GM18505 (cell line): ENCODE measurements at regions not wholly inside any gene's neighbourhood (a gene's known extent, or its start where the extent isn't known, plus 50 kb on each side); places are given as distances from the start of the nearest gene placed in this dataset.

Source experiments
- ATAC-seq: cut with Tn5 transposase; IDR thresholded peaks from one replicate; pipeline ENCODE4 v1.9.1; 2021; ENCODE audit not compliant: unreplicated experiment
- POLR2A ChIP-seq: IDR thresholded peaks from 4 replicates; pipeline ENCODE4 v1.6.1; 2011; ENCODE audit warnings: borderline replicate concordance; ENCODE audit not compliant: insufficient read depth, insufficient read length; ENCODE audit errors: extremely low read depth

GRCh38 chr3:79869461-79870312 is 101.9 kb upstream of the ROBO1 start:
- no peak for TF ChIP-seq POLR2A
- no peak for ATAC-seq

- ATAC-seq = no peak
- no peak for TF ChIP-seq POLR2A
Observed at GRCh38 chr3:79866162-79866561, 98.4 kb upstream of the ROBO1 start.

DNA sequence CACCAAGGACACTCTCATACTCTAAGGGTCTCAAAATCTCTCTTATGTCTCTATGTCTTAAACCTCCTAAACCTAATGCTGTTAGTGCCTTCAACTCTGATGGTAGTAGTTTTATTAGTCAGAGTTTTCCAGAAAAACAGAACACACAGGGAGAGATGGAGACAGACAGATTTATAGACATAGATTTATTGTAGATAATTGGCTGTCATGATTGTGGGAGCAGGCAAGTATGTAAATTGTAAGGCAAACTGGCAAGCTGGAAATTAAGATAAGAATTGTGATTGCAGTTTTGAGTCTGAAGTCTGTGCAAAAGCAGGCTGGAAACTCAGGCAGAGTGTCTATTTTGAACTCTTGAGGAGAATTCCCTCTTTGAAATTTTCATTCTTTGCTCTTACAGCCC is 96.3 kb upstream of the ROBO1 start:
- no peak for TF ChIP-seq POLR2A
- no peak for ATAC-seq

DNA sequence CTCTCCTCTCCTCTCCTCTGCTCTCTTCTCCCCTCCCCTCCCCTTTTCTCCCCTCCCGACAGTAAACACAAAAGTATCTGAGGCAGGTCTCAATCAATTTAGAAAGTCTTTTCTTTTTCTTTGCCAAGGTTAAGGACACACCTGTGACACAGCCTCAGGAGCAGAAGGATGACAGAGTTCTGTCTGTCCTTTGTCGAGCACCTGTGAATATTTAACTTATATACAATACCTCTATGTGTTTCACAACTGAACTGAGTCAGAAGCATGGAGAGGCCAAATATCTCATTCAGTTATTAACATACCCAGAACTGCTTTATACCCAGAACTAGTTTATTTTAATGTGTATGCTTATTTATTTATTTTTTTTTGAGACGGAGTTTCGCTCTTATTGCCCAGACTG is 81.1 kb upstream of the ROBO1 start:
- TF ChIP-seq POLR2A = no peak
- ATAC-seq = no peak

DNA sequence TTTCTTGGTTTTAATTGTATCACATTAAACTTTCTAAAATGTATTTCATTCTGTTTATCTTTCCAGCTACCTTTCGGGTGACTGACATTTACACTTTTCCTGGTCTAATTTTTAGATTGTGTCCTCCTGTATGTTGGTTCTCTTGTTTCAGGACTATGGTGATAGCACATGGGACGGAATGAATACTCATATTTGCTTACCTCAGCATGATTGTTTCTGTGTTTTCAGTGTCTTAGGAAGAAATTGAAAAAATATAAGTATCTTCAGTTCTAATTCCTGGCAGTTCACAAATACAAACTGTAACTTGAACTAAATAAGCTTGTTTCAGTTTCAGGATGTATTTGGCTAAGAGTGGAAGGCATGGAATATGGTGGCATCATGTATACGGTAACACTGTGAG is 80.1 kb upstream of the ROBO1 start:
- TF ChIP-seq POLR2A = no peak
- ATAC-seq = no peak

GRCh38 chr3:79846148-79846933 is 78.5 kb upstream of the ROBO1 start:
- ATAC-seq = no peak
- TF ChIP-seq POLR2A = no peak

GRCh38 chr3:79845546-79845945 is 77.7 kb upstream of the ROBO1 start:
- no peak for ATAC-seq

GRCh38 chr3:79844176-79844575 is 76.4 kb upstream of the ROBO1 start:
- ATAC-seq = no peak
- TF ChIP-seq POLR2A = no peak

More at GRCh38 chr3:79845546-79845945, 77.7 kb upstream of the ROBO1 start:
- TF ChIP-seq POLR2A = no peak

- no peak for ATAC-seq
- TF ChIP-seq POLR2A = no peak
Observed at GRCh38 chr3:79843180-79843579, 75.4 kb upstream of the ROBO1 start.

- no peak for ATAC-seq
Observed at GRCh38 chr3:79835701-79836100, 67.9 kb upstream of the ROBO1 start.

DNA sequence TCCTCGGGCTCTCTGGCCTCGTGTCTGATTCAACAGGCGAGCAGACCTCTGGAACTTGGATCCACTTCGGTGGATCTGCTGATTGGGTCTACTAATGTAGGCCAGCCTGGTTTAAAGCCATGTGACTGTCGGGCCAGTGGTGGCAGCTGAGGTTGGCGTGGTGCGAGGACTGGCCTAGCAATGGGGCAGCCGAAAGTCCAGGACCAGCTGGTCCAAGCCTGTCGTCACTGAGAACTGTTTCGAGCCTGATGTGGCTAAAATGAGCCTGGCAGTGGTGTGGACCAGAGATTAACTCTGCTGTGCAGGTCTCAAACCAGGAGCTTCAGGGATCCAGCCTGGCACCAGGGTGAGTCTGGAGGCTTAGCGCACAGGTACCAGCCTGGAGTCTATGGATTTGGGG is 56.4 kb upstream of the ROBO1 start:
- no peak for TF ChIP-seq POLR2A
- no peak for ATAC-seq

More at GRCh38 chr3:79835701-79836100, 67.9 kb upstream of the ROBO1 start:
- TF ChIP-seq POLR2A = no peak

DNA sequence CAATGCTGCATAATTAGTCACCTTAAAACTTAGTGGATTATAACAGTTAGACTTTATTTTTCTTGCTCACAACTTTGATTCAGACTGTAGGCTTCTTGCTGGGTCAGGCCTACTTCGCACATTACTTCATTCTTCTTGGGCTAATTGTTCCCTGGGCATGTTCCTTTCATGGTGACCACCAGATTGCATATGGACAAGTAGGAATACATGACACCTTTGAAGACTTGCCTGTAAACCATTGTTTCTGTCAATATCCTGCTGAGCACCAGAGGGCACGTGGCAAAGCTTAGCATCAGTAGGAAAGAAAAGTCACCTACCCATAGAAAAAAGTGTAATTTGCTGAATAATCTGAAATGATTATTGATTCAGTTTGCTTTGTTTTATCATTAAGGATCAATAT is 54.3 kb upstream of the ROBO1 start:
- ATAC-seq = no peak
- no peak for TF ChIP-seq POLR2A

- TF ChIP-seq POLR2A = no peak
- no peak for ATAC-seq
Observed at GRCh38 chr3:79820089-79820488, 52.3 kb upstream of the ROBO1 start.

DNA sequence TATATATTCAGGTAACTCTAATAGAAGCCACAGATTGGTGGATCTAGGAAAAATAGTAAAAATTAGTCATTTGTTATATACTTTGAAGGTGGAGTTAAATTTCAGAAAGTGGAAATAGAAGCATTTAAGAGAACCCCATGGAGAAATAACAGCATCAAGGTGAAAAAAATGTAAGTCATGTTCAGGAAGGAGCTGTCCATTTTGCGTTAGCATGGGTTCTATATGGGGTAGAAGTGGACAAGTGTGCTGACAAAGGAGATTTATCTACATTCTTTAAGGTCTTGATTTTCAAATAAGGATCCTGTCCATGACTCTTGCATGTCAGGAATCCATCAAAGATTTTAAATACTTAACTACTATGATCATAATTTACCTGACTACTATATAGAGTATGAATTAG is 50.2 kb upstream of the ROBO1 start:
- ATAC-seq = no peak
- TF ChIP-seq POLR2A = no peak
